Smooth muscle cell (in vitro differentiated cells): ENCODE measurements at regions not wholly inside any gene's neighbourhood (a gene's known extent, or its start where the extent isn't known, plus 50 kb on each side); places are given as distances from the start of the nearest gene placed in this dataset.

Source experiments
- DNase-seq: peaks from one replicate; lab custom pipeline; 2025; ENCODE audit not compliant: unreplicated experiment; lab: John Stamatoyannopoulos, UW
- H2AFZ ChIP-seq: fragments of 200-600 bp; sonication (generic); 2 replicates; pipeline ENCODE4 v1.6.0; 2016; ENCODE audit warnings: antibody characterized with exemption, low read depth, mild to moderate bottlenecking
- H3F3A ChIP-seq: fragments of 200-600 bp; sonication (generic); 2 replicates; pipeline ENCODE4 v1.6.0; 2017; ENCODE audit warnings: antibody characterized with exemption, low read depth
- H3K27ac ChIP-seq: fragments of 200-600 bp; sonication (generic); 2 replicates; pipeline ENCODE4 v1.5.1; 2016; ENCODE audit warnings: low read depth, mild to moderate bottlenecking
- H3K27me3 ChIP-seq: fragments of 200-600 bp; sonication (generic); 2 replicates; pipeline ENCODE4 v1.6.1; 2016; ENCODE audit warnings: low read depth, mild to moderate bottlenecking
- H3K36me3 ChIP-seq: fragments of 200-600 bp; sonication (generic); 2 replicates; pipeline ENCODE4 v1.5.1; 2016; ENCODE audit warnings: low read depth
- H3K4me1 ChIP-seq: fragments of 200-600 bp; sonication (generic); 2 replicates; pipeline ENCODE4 v1.5.1; 2016; ENCODE audit warnings: low read depth
- H3K4me2 ChIP-seq: fragments of 200-600 bp; sonication (generic); 2 replicates; pipeline ENCODE4 v1.6.0; 2016; ENCODE audit warnings: mild to moderate bottlenecking
- H3K4me3 ChIP-seq: fragments of 200-600 bp; sonication (generic); 2 replicates; pipeline ENCODE4 v1.5.1; 2016; ENCODE audit warnings: mild to moderate bottlenecking
- H3K79me2 ChIP-seq: fragments of 200-600 bp; sonication (generic); 2 replicates; pipeline ENCODE4 v1.6.0; 2016; ENCODE audit warnings: low read depth, mild to moderate bottlenecking
- H3K9ac ChIP-seq: fragments of 200-600 bp; sonication (generic); 2 replicates; pipeline ENCODE4 v1.6.0; 2016; ENCODE audit warnings: low read depth
- H3K9me3 ChIP-seq: fragments of 200-600 bp; sonication (generic); replicated peaks from 2 replicates; pipeline ENCODE4 v1.5.1; 2016; ENCODE audit warnings: low read depth
- H4K20me1 ChIP-seq: fragments of 200-600 bp; sonication (generic); 2 replicates; pipeline ENCODE4 v1.6.0; 2016; ENCODE audit warnings: low read depth
- WGBS: methylation state at CpG from one replicate; pipeline ENCODE4 v1.1.7; 2016; ENCODE audit warnings: low lambda C conversion rate; 5-methylcytosine and 5-hydroxymethylcytosine counted together
- TF ChIP-seq, protein P1 (sequence below): fragments of 200-600 bp; sonication (generic); IDR thresholded peaks from 2 replicates; pipeline ENCODE4 v1.5.1; 2017; ENCODE audit warnings: borderline replicate concordance, mild to moderate bottlenecking, antibody characterized with exemption; ENCODE audit not compliant: insufficient read depth, poor library complexity, severe bottlenecking

DNA sequence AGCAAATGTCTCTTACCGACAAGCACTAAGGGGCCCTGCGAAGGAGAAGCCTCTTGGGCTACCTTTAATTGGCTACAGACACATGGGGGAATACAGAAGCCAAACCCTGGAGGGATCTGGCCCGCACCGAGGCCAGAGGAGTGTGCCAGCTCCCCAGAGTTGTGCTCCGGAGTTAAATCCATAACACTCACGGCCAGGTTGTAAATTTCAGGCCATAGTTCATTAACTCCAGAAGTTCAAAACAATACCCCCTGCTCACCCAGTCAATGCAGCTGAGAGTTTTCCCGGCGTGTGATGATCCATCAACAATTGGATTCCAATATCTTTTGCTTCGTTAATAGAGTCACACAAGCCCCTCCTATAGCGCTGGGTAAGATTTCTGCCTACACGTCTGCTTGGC, 371.5 kb downstream of the NXPE2 start:
- Histone ChIP-seq H3K27me3 (peaks cover 24% of the 10 kb centered on the region), H3K79me2 (no peaks in the 10 kb centered on the region), H3F3A (no peaks in the 10 kb centered on the region), H3K27ac (no peak overlapping the region), H3K4me3 (no peak overlapping the region), H2AFZ (no peak overlapping the region), H3K9ac (no peak overlapping the region), H3K4me2 (no peak overlapping the region), H4K20me1 (no peaks in the 10 kb centered on the region), H3K4me1 (no peaks in the 10 kb centered on the region), H3K9me3 (no peaks in the 10 kb centered on the region), H3K36me3 (no peaks in the 10 kb centered on the region)
- WGBS: 94% methylated on average over 11 of the region's 11 CpGs
- no peak for DNase-seq
- TF ChIP-seq, protein P1, sequence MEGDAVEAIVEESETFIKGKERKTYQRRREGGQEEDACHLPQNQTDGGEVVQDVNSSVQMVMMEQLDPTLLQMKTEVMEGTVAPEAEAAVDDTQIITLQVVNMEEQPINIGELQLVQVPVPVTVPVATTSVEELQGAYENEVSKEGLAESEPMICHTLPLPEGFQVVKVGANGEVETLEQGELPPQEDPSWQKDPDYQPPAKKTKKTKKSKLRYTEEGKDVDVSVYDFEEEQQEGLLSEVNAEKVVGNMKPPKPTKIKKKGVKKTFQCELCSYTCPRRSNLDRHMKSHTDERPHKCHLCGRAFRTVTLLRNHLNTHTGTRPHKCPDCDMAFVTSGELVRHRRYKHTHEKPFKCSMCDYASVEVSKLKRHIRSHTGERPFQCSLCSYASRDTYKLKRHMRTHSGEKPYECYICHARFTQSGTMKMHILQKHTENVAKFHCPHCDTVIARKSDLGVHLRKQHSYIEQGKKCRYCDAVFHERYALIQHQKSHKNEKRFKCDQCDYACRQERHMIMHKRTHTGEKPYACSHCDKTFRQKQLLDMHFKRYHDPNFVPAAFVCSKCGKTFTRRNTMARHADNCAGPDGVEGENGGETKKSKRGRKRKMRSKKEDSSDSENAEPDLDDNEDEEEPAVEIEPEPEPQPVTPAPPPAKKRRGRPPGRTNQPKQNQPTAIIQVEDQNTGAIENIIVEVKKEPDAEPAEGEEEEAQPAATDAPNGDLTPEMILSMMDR: no peak

GRCh38 chr11:115050756-115051155, 372.4 kb downstream of the NXPE2 start:
- peaks cover 21% of the 10 kb centered on the region for H3K27me3 ChIP-seq
- no peaks in the 10 kb centered on the region for H3K79me2 ChIP-seq
- H3K27ac ChIP-seq: no peak overlapping the region
- no peaks in the 10 kb centered on the region for H3K9me3 ChIP-seq
- DNase-seq: no peak
- TF ChIP-seq, protein P1: no peak
- no peaks in the 10 kb centered on the region for H3F3A ChIP-seq
- H2AFZ ChIP-seq: no peak overlapping the region
- H3K4me3 ChIP-seq: no peak overlapping the region
- no peaks in the 10 kb centered on the region for H3K36me3 ChIP-seq
- 82% methylated on average over 6 of the region's 6 CpGs for WGBS
- H3K9ac ChIP-seq: no peak overlapping the region
- no peaks in the 10 kb centered on the region for H4K20me1 ChIP-seq
- no peaks in the 10 kb centered on the region for H3K4me1 ChIP-seq
- no peak overlapping the region for H3K4me2 ChIP-seq

DNA sequence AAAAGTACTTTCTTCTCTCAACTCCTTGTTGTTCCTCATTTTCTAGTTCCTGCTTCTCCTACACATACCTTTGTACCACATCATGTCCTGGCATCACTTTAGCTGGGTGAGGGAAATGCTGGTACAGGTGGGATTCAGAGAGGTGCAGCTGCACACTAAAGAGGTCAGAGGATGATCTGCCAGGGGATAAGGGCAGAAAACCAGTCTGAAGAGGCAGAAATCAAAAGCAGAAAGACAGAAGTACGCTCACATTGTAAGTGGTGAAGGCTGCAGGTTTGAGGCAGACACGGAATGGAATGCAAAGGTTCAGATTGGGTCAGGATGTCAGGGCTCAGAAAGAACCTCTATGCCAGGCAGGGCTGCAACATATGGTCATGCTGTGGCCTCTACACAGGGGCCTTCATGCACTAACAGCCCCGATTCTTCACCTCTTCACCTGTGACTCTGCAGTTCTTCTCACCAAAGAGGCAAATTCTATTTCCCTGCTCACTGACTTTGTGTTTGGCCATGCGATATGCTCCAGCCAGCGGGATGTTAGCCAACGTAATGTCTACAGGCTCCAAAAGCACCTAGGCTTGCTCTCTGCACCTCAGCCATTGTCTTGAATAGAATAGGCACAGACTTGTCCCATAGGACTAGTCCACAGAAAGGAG, 373.7 kb downstream of the NXPE2 start:
- Histone ChIP-seq H3K9me3 (no peaks in the 10 kb centered on the region), H3F3A (no peaks in the 10 kb centered on the region), H4K20me1 (no peaks in the 10 kb centered on the region), H3K79me2 (no peaks in the 10 kb centered on the region), H3K36me3 (no peaks in the 10 kb centered on the region), H3K27me3 (peaks cover 21% of the 10 kb centered on the region), H3K9ac (no peak overlapping the region), H3K4me2 (no peak overlapping the region), H3K4me3 (no peak overlapping the region), H2AFZ (no peak overlapping the region), H3K4me1 (no peaks in the 10 kb centered on the region), H3K27ac (no peak overlapping the region)
- WGBS: 93% methylated on average over 6 of the region's 6 CpGs
- DNase-seq: no peak
- TF ChIP-seq, protein P1: no peak

DNA sequence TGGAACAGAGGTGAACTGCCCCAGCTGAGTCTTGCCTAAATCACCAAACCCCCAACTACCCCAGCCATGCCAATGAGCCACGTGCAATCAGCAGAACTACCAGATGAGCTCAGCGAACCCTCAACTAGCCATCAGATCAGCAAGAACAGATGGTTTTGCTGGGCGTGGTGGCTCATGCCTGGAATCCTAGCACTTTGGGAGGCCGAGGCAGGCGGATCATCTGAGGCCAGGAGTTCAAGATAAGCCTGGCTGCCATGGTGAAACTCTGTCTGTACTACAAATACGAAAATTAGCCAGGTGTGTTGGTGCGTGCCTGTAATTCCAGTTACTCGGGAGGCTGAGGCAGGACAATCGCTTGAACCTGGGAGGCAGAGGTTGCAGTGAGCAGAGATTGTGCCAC, 374.3 kb downstream of the NXPE2 start:
- no peak overlapping the region for H3K27ac ChIP-seq
- H4K20me1 ChIP-seq: no peaks in the 10 kb centered on the region
- H2AFZ ChIP-seq: no peak overlapping the region
- no peak overlapping the region for H3K9ac ChIP-seq
- 92% methylated on average over 9 of the region's 9 CpGs for WGBS
- H3K79me2 ChIP-seq: no peaks in the 10 kb centered on the region
- H3K4me2 ChIP-seq: no peak overlapping the region
- no peak overlapping the region for H3K4me3 ChIP-seq
- H3K4me1 ChIP-seq: no peaks in the 10 kb centered on the region
- H3K36me3 ChIP-seq: no peaks in the 10 kb centered on the region
- H3F3A ChIP-seq: no peaks in the 10 kb centered on the region
- TF ChIP-seq, protein P1: no peak
- no peaks in the 10 kb centered on the region for H3K9me3 ChIP-seq
- no peak for DNase-seq
- H3K27me3 ChIP-seq: peaks cover 21% of the 10 kb centered on the region
